Activated CD4-positive, alpha-beta T cell treated with anti-CD3 and anti-CD28 coated beads for 4 hours (primary cell): ENCODE measurements at regions not wholly inside any gene's neighbourhood (a gene's known extent, or its start where the extent isn't known, plus 50 kb on each side); places are given as distances from the start of the nearest gene placed in this dataset.
"Not testable (repeated sequence)": the region's sequence is repeated elsewhere in the genome, so short reads cannot be mapped to it uniquely, and the experiment has no call there.

Experiments used
- DNase-seq, 2 donors: peaks; one replicate each; pipeline ENCODE4 v3.0.0-alpha.2; 2020

- DNase-seq, result no peak
Observed at GRCh38 chr2:129466389-129466788, 513.1 kb upstream of the RAB6C start.

- no peak for DNase-seq
Observed at GRCh38 chr2:129467012-129467779, 512.3 kb upstream of the RAB6C start.

DNA sequence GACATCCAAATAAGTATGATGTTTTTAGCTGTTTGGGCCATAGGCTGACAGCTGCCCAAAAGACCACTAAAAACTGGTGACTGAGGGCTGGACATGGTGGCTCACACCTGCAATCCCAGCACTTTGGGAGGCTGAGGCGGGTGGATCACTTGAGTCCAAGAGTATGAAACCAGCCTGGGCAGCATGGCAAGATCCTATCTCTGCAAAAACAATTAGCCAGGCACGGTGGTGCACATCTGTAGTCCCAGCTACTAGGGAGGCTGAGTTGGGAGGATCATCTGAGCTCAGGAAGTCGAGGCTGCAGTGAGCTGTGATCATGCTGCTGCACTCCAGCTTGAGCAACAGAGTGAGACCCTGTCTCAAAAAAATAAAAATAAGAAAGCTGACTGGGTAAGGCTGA lies 511.5 kb upstream of the RAB6C start:
- no peak for DNase-seq

DNA sequence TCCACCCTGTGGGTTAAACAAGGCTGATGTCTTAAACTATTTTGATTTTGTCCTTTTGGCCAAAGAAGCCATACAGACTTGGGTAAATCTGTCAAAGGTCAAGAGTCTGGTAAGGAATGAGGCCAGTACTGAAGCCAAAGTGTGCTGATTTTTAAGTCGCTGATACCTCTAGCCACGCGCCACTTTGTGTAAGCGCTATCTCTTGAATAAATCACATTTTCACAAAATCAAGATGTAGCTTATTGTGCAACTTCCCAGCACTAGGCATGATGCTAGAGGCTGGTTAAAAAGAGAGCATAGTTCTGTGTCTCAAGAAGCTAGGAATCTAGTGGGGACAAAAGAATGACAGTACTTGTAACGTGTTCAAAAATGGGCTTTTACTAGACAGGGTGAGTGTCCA lies 510.6 kb upstream of the RAB6C start:
- no peak for DNase-seq

DNA sequence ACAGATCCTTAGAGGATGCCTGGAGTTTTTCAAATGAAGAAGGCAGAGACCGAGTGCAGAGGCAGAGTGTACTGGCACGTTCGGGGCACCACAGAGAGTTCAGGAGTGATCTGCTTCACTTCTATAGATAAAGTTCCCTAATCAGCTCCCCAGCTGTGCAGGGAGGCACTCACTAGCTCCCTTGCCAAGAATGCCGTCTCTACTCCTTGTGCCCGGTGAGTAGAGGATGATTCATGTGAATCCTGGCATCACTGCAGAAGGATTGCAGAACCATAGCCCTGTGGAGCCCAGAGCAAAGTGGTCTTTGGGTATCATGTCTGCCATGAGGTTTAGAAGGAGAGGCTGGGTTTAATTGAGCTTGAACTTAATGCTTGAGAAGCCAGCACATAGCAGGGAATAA lies 510.1 kb upstream of the RAB6C start:
- no peak for DNase-seq

GRCh38 chr2:129469871-129470270 lies 509.6 kb upstream of the RAB6C start:
- DNase-seq, result no peak

DNA sequence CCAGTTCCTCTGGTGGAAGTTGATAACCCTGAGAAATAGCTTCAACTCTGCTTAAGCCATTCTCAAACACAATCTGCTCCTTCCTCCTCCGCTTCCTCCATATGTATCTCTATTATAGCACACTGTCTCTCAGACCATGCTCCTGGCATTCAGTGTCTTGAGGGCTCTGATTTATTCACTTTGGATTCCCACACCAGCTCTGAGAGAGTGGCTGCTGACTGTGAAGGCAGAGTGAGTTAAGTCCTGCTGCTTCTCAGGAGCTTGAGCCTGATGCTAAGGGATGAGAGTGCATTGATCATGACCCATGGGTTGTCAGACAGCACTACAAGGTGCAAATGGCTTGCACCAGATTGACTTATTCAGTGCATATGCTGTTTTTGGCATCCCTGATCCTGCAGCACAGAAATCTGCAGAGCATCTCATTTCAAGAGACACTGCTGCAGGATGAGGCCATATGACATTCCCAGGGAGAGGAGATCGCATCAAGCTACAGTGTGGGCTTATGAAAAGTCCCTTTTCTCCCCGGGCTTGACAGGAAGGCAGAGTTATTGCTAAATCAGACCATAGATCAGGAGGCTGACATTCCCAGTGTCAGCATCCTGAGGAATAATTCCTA lies 500.5 kb upstream of the RAB6C start:
- DNase-seq, result no peak

GRCh38 chr2:129479892-129480291 lies 499.6 kb upstream of the RAB6C start:
- no peak for DNase-seq

- no peak for DNase-seq
Observed at GRCh38 chr2:129480790-129481189, 498.7 kb upstream of the RAB6C start.

- no peak for DNase-seq
Observed at GRCh38 chr2:129481306-129482219, 497.9 kb upstream of the RAB6C start.

DNA sequence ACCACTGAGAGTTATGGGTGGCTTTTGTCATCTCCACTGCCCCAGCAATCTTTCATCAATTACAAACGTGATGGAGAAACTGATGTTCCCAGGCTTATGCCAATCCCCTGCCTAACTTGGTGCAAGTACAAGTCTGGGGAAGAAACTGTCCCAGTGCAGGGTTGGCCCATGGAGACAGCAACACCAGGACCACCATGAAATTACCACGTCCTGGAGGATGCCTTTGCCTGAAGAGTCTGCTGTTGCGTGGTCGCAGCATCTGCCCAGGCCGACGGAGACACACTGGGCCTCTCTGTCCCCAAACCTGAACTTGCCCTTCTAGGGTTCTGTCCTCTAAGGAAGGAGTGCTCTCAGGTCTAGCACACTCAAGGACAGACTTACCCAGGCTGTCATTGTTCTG lies 496.8 kb upstream of the RAB6C start:
- no peak for DNase-seq

DNA sequence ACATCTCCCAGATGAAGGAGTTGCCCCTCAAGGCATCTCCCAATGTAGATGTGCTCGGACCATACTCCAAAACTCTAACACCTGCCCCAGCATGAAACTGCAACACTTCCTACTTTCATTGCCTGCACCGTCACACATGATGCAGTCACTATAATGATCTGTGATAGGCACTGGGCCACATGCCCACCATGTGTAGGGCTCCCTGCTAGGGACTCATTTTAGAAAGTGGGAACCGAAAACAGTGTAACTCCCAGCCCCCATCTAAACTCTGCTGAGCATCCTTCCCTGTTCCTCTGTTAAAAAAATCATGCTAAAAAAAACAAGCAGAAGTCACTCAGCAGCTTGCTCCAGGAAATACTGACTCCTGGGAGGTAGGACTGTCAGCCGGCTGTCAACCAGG lies 496.1 kb upstream of the RAB6C start:
- no peak for DNase-seq

- DNase-seq, result no peak
Observed at GRCh38 chr2:129484999-129485897, 494.2 kb upstream of the RAB6C start.

- no peak for DNase-seq
Observed at GRCh38 chr2:129488376-129488775, 491.1 kb upstream of the RAB6C start.

- no peak for DNase-seq
Observed at GRCh38 chr2:129490641-129491040, 488.8 kb upstream of the RAB6C start.

- no peak for DNase-seq
Observed at GRCh38 chr2:129491308-129491707, 488.2 kb upstream of the RAB6C start.

DNA sequence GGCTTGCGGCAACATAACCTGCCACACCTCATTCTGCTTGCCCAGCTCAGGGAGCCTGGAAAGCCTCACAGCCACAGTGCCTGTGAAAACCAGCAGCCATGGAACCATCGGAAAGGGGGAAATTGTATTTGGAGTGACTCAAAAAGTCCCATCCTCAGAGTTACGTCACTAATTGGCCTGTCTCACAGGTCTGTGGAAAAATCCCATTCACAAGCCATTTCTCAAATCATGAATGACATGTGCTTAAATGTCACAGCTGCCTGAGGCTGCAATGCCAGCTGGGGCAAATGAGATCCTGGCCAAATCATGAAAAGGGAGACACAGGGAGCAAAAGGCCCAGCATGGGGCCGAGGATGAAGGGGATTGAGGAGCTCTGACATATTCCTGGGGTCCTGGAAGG lies 486.9 kb upstream of the RAB6C start:
- no peak for DNase-seq

GRCh38 chr2:129499747-129500146 lies 479.7 kb upstream of the RAB6C start:
- DNase-seq, result no peak

- no peak for DNase-seq
Observed at GRCh38 chr2:129502781-129503180, 476.7 kb upstream of the RAB6C start.

DNA sequence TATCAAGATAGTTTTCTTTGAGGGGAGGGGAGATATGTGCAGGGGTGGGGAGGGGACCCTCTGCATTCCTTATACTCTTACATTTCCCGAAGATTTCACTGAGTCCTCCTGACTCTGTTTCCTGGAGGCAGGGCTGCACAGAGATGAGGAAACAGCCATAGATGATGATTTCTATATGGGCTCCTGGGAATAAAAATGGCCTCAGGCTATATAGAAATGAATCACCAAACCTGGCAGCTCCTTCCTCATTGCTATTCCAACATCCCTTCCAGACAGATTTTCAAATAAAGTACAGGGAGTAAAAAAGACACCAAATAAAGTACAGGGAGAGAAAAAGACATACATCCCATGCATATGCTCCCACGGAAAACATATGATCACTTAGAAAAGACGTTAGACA lies 474.8 kb upstream of the RAB6C start:
- DNase-seq, result no peak

GRCh38 chr2:129518937-129519336 lies 460.5 kb upstream of the RAB6C start:
- DNase-seq, result no peak

GRCh38 chr2:129532158-129532557 lies 447.3 kb upstream of the RAB6C start:
- not testable (repeated sequence) for DNase-seq

GRCh38 chr2:129548880-129549279 lies 430.6 kb upstream of the RAB6C start:
- no peak for DNase-seq
